Islet of Langerhans (tissue), 1 donor: ENCODE measurements at regions not wholly inside any gene's neighbourhood (a gene's known extent, or its start where the extent isn't known, plus 50 kb on each side); places are given as distances from the start of the nearest gene placed in this dataset.

Experiments
- FAIRE-seq: peaks from one replicate; lab custom pipeline; 2011; peaks lifted over from hg19 to GRCh38; lab: Jason Lieb, UNC

- FAIRE-seq = no peak
Measured at GRCh38 chr4:15340902-15341732, 86.7 kb upstream of the C1QTNF7 start.

DNA sequence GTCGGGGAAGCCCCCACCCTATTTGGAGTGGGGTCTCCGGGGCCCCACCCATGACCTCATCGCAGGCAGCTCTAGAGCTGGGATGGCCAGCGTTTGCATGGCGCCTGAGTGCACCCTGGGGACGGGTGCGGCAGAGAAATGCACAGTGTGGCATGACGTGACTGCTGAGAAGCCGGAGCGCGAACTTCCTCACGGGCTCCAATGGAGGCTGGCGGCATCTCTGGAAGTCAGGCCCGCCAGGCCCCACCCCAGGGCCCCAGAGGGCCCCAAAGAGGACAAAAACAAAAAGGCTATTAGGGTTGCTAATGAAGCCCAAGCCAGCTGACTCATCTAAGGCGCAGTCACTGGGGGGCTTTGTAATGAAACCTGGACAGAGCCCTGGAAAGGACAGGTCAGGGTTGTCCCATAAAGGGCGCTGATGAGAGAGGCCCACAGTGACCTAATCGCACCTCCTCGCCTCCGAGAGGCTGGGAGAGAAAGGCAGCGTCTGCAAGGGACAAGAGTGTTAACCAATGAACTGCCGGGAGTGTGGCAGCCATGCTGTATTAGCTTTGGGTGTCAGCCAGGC lies 86.0 kb upstream of the C1QTNF7 start:
- no peak for FAIRE-seq

GRCh38 chr4:15343000-15343399 lies 84.8 kb upstream of the C1QTNF7 start:
- no peak for FAIRE-seq

DNA sequence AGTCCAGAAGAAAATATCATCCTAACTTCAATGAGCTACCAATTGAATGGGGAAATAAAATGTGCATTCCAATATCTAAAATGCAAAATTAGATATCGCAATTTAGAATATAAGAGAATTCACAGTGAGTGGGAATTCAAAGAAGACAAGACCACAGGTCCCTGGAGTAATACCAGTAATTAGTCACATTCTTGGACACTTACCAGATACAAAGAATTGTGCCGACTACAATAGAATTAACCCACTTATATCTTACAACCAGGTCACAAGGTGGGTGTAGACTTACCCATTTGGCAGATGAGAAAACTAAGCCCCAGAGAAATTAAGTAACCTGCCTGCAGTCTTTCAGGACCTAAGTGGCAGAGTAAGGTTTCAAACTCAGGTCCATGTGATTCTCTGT lies 84.3 kb upstream of the C1QTNF7 start:
- no peak for FAIRE-seq

- no peak for FAIRE-seq
Measured at GRCh38 chr4:15344041-15344440, 83.8 kb upstream of the C1QTNF7 start.

- no peak for FAIRE-seq
Measured at GRCh38 chr4:15345134-15345533, 82.7 kb upstream of the C1QTNF7 start.

- no peak for FAIRE-seq
Measured at GRCh38 chr4:15348236-15348635, 79.6 kb upstream of the C1QTNF7 start.

GRCh38 chr4:15348695-15349094 lies 79.1 kb upstream of the C1QTNF7 start:
- no peak for FAIRE-seq

DNA sequence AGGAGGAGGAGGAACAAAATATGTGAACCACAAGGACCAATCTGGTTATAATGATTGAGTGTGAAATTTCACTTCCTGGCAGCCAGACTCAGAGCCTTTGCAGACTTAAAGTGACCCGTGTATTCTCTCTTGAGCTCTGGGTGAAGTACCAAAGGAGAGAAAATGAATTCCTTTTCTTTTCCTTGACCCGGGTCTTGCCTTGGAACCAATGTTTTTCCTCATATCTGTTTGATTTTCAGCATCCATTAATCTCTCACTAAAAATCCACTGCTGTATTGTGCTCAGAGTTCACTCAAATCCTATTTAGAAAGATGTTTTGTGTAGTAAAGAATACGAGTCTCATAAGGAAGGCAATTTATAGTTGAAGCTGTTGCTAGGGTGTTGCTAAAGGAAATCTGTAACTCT lies 78.3 kb upstream of the C1QTNF7 start:
- no peak for FAIRE-seq

GRCh38 chr4:15349965-15350364 lies 77.9 kb upstream of the C1QTNF7 start:
- FAIRE-seq = no peak

DNA sequence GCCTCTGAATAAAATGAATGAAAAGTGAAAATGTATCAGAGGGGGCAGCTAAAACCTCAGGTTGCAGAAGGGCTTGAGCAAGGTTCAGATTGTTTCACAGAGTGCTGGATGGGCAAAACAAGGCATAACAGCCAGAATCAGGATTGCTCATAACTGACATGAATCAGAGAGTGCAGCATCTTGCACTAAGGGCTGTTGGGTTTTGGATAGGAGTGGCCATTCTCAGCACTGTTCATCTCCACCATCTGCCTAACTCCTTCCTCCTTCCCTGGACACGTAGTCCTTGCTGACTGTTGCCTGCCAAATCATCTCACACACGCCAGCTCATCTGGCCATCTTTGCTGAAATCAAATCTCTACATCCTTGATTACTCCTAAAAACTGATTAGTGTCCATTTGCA lies 75.3 kb upstream of the C1QTNF7 start:
- FAIRE-seq = no peak

DNA sequence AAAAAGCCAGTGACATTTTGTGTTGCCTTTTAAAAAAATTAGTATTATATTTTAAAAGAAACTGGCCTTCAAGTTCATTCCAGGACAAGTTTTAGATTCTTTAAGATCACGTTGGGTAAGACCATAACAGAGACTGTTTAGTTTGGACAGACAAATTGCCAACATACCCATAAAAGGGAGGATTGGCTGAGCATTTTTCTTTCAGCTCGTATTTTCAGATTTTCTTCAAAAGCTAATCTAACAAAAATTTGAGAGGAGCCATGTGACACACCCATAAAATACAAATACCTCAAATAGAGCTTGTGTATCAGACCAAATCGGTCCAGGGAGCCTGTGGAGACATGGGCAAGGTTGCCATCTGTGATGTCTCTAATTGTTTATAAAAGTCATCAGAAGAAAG lies 74.6 kb upstream of the C1QTNF7 start:
- no peak for FAIRE-seq

DNA sequence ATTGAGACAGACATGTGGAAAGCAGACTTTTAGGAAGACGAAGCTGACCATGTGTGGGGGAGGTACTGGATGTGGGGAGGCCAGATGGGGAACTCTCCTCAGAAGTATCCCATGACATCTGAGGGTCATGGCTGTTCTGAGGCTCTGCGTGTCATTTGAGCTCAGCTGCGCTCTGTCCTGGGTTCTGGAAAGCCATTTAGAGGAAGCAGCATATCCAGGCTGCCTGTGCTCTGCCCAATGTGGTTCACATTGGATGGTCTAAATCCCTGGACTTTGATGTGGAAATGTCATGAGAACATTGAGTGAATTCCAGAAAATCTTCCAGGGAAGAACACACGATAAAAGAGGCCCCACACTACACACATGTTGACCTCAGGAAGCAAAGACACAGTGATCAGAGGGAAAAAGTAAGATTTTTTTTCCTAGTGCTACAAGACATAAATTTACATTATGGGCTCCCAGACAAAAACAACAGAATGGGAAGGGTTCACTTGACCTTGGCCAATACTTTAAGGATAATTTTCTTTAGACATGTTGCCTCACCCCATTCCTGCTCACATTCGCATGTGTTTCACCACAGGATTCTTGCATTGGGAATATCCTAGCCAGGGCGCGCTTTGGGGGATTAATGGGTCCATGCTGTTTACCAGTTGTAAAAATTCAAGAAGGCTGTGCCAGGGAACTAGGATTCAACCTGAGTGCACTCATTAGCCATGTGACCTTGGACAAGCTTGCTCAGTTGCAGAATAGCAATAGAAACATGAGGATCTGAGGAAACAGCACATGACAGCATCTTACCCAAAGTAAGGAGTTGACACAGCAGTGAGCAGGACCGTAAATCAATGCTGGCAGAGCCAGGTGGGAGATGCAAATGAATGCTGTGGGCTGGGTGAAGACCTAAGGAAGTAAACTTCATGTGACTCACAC lies 73.2 kb upstream of the C1QTNF7 start:
- FAIRE-seq = no peak

DNA sequence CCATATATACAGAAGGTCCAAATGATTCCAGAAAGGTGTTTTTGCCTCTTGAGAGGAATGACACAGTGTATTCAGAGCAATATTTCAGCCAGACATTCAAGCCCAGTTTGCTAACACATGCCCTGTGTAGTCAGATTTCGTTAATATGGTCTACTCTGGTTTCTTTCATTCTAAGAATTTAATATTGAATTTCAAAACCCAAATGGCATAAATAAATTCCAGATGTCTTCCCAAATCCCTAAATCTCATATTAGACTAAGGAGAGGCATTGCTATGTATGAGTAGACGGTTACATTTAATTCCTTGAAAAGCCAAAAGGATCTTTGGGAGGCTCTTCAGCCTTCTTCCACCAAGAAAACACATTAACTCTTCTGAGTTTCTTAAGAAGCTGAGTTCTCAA lies 66.3 kb upstream of the C1QTNF7 start:
- FAIRE-seq = no peak

GRCh38 chr4:15362541-15362940 lies 65.3 kb upstream of the C1QTNF7 start:
- no peak for FAIRE-seq

DNA sequence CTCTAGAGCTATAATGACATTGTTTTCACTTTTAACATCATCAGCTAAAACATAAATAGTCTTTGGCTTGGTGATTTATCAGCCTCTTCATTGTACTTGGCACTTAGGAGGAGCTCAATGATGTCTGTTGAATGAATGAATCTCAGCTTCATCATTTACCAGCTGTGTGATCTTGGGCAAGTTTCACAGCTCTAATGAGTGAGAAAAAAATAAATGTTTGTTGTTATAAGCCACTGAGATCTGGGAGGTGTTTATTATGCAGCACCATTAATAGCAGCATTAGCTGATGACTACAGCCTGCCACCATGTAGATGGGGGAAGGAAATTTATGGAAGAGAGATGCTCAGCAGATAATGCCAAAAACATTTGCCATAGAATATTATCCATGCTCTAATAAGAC lies 63.6 kb upstream of the C1QTNF7 start:
- FAIRE-seq = no peak

DNA sequence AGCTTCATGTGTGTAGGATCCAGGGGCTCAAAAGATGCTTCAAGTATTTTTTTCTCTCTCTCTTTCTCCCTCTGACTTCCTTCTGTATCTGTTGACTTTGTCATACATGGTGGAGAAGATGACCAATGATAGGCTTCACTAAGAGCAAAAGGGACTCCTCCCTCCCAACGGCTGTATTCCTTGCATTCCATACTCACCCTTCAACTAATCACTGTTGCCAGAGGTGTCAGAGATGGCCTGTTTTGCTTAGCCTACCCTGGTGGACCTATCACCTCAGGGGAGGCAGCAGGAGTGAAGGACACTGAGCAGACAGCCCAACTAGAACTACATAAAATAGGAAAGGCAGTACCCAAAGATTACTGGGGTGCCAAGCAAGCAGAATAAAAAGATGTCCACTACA lies 62.2 kb upstream of the C1QTNF7 start:
- FAIRE-seq = no peak

DNA sequence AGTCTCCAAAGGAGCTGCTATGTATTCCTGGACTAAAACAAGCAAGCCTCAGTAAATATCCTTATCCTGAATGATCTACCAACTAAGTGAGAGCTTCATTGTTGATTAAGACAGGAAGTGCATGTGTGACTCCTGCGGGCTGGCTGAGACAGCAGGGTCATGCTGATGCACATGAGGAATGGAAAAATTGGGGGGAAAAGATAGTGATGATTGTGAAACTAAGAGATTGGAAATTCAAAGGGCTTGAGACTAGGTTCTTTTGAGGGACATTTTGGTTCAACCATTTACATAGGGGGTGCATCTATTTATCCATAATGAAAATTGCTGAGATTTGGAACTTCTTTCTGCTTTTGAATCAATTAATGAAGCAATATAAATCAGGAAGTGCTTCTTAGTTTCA lies 61.1 kb upstream of the C1QTNF7 start:
- no peak for FAIRE-seq

GRCh38 chr4:15368856-15369255 lies 59.0 kb upstream of the C1QTNF7 start:
- FAIRE-seq = no peak

- FAIRE-seq = no peak
Measured at GRCh38 chr4:15370296-15370695, 57.5 kb upstream of the C1QTNF7 start.

GRCh38 chr4:15373363-15373762 lies 54.5 kb upstream of the C1QTNF7 start:
- FAIRE-seq = no peak

DNA sequence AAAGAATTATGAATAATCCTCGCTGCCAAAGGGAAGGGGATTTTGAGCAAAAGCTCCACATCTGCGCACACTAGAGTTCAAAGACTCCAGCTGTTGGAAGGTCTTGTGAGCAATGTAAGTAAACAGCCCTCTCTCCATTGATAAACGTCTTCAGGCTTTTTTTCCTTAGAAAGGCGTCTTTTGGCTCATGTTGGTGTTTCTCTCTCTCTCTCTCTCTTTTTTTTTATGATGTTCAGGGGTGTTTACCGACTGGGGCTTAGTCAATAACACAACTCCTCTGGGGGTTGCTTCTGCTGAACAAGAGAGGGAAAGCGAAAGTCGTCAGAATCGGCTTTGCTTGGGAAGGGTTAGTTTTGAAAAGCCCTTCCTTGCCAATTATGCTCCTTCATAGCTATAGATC lies 53.2 kb upstream of the C1QTNF7 start:
- no peak for FAIRE-seq

GRCh38 chr4:15375667-15376066 lies 52.2 kb upstream of the C1QTNF7 start:
- FAIRE-seq = no peak
